ENCODE measurements at regions not wholly inside any gene's neighbourhood (a gene's known extent, or its start where the extent isn't known, plus 50 kb on each side); places are given as distances from the start of the nearest gene placed in this dataset.

DNA sequence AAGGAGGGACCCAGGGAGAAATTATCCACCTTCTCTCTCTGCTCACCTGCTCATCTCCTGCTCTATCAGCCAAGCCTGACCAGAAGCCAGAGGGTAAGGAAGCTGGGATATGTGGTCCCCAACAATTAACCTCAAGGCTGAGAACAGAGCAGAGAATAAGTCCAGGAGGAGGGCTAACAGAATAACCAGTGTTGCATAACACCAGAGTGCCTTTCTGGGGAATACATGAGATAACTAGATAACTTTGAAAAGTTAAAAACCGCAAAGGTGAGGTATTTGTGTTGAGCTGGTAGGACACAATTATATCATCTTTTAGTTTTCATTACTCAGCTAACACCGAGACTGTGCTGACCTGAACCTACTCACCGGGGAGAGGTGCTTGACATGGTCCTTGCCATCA is 180.8 kb downstream of the SALL1 start:
- no peak for TF ChIP-seq SP1 (CRISPR knock-in tag; conservative IDR thresholded peaks at IDR 0.05)
- TF ChIP-seq MAX (CRISPR knock-in tag; IDR thresholded peaks at IDR 0.05) = no peak
- TF ChIP-seq CBFB (CRISPR knock-in tag; IDR thresholded peaks at IDR 0.05; ENCODE audit: low read depth) = no peak
- TF ChIP-seq CTCF (IDR thresholded peaks at IDR 0.05) = no peak

Data from WTC11 (cell line).